AG09309 (cell line): ENCODE measurements at regions not wholly inside any gene's neighbourhood (a gene's known extent, or its start where the extent isn't known, plus 50 kb on each side); places are given as distances from the start of the nearest gene placed in this dataset.

ENCODE experiments used
- DNase-seq: peaks from one replicate; pipeline ENCODE4 v3.0.0-alpha.2; 2010; ENCODE audit warnings: low read depth
- H3K4me3 ChIP-seq: 2 replicates; pipeline ENCODE4 v1.5.1; 2011; ENCODE audit warnings: mild to moderate bottlenecking, low read depth, low read length, moderate library complexity; ENCODE audit not compliant: control insufficient read depth
- CTCF ChIP-seq: IDR thresholded peaks from 2 replicates; pipeline ENCODE4 v1.5.1; 2011; ENCODE audit warnings: mild to moderate bottlenecking, low read depth, low read length, inconsistent platforms; ENCODE audit not compliant: insufficient read depth, control insufficient read depth; ENCODE audit errors: missing control alignments

- TF ChIP-seq CTCF, result no peak
- no peak overlapping the region for H3K4me3 ChIP-seq
- no peak for DNase-seq
These were observed 355.7 kb downstream of the MN1 start for GRCh38 chr22:27445881-27446280.

GRCh38 chr22:27447289-27447688 is 354.3 kb downstream of the MN1 start:
- no peak overlapping the region for H3K4me3 ChIP-seq
- TF ChIP-seq CTCF, result no peak
- no peak for DNase-seq

GRCh38 chr22:27450448-27450847 is 351.1 kb downstream of the MN1 start:
- no peak for TF ChIP-seq CTCF
- no peak for DNase-seq

GRCh38 chr22:27452245-27452644 is 349.3 kb downstream of the MN1 start:
- no peak for DNase-seq
- TF ChIP-seq CTCF, result no peak
- no peak overlapping the region for H3K4me3 ChIP-seq

More at GRCh38 chr22:27450448-27450847, 351.1 kb downstream of the MN1 start:
- H3K4me3 ChIP-seq, result no peak overlapping the region

GRCh38 chr22:27452922-27453321 is 348.6 kb downstream of the MN1 start:
- H3K4me3 ChIP-seq, result no peak overlapping the region
- no peak for TF ChIP-seq CTCF
- DNase-seq, result no peak

GRCh38 chr22:27453725-27454124 is 347.8 kb downstream of the MN1 start:
- no peak overlapping the region for H3K4me3 ChIP-seq
- no peak for DNase-seq
- TF ChIP-seq CTCF, result no peak
